ENCODE measurements at regions not wholly inside any gene's neighbourhood (a gene's known extent, or its start where the extent isn't known, plus 50 kb on each side); places are given as distances from the start of the nearest gene placed in this dataset.

- no peak for TF ChIP-seq OSR1 (CRISPR knock-in tag; IDR thresholded peaks at IDR 0.05)
- TF ChIP-seq, protein P1, sequence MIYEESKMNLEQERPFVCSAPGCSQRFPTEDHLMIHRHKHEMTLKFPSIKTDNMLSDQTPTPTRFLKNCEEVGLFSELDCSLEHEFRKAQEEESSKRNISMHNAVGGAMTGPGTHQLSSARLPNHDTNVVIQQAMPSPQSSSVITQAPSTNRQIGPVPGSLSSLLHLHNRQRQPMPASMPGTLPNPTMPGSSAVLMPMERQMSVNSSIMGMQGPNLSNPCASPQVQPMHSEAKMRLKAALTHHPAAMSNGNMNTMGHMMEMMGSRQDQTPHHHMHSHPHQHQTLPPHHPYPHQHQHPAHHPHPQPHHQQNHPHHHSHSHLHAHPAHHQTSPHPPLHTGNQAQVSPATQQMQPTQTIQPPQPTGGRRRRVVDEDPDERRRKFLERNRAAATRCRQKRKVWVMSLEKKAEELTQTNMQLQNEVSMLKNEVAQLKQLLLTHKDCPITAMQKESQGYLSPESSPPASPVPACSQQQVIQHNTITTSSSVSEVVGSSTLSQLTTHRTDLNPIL (CRISPR knock-in tag; IDR thresholded peaks at IDR 0.05; ENCODE audit: low read depth), result no peak
- TF ChIP-seq GLIS3 (CRISPR knock-in tag; IDR thresholded peaks at IDR 0.05), result no peak
- no peak for TF ChIP-seq TSHZ2 (CRISPR knock-in tag; IDR thresholded peaks at IDR 0.05)
- no peak for TF ChIP-seq PATZ1 (CRISPR knock-in tag; IDR thresholded peaks at IDR 0.05; ENCODE audit: borderline replicate concordance)
- no peak for TF ChIP-seq SNAI2 (CRISPR knock-in tag; IDR thresholded peaks at IDR 0.05)
- no peak for TF ChIP-seq ISL1 (CRISPR knock-in tag; IDR thresholded peaks at IDR 0.05)
- no peak for TF ChIP-seq ESRRG (CRISPR knock-in tag; IDR thresholded peaks at IDR 0.05)
- no peak for ATAC-seq
Observed at GRCh38 chr6:27766405-27766804, 145.8 kb downstream of the OR2B2 start.

DNA sequence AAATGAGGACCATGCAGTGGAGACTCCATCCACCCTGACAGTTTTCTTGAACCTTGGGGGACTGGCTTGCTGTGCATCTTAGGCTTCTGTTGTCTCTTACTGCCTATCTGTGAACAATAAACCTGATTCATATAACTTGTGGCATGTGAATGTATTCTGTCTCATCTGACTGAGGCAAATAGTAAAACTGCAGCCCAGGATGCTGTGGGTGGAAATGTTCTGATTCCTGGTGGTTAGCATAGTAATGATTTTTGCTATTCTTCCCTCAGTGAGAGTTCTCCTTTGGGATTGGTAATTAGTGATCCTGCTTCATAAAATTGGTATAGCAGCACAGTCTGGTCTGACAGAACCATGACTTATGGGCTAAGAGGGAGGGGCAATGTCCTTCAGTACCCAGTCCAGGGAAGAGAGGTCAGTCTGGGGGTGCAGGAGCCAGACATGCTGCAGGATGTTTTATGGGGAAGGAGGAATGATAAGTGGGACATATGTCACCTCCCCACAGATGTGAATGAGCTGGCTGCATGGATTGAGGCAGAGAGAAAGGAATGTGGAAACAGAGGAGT is 147.1 kb downstream of the OR2B2 start:
- ATAC-seq, result no peak
- TF ChIP-seq TOX (CRISPR knock-in tag; IDR thresholded peaks at IDR 0.05; ENCODE audit: borderline replicate concordance) (no peak), ZNF8 (CRISPR knock-in tag; IDR thresholded peaks at IDR 0.05) (no peak), PPARA (CRISPR knock-in tag; IDR thresholded peaks at IDR 0.05; ENCODE audit: borderline replicate concordance) (no peak), ZNF565 (CRISPR knock-in tag; conservative IDR thresholded peaks at IDR 0.05; ENCODE audit: low read depth) (no peak), BACH2 (CRISPR knock-in tag; IDR thresholded peaks at IDR 0.05; ENCODE audit: borderline replicate concordance) (no peak), ZFP3 (CRISPR knock-in tag; IDR thresholded peaks at IDR 0.05) (no peak), TSHZ2 (CRISPR knock-in tag; IDR thresholded peaks at IDR 0.05) (no peak), RARB (CRISPR knock-in tag; IDR thresholded peaks at IDR 0.05) (no peak), SNAI2 (CRISPR knock-in tag; IDR thresholded peaks at IDR 0.05) (no peak), ZFP30 (CRISPR knock-in tag; IDR thresholded peaks at IDR 0.05) (no peak), ZNF70 (CRISPR knock-in tag; IDR thresholded peaks at IDR 0.05) (no peak), GLIS3 (CRISPR knock-in tag; IDR thresholded peaks at IDR 0.05) (no peak)
- TF ChIP-seq, protein P2, sequence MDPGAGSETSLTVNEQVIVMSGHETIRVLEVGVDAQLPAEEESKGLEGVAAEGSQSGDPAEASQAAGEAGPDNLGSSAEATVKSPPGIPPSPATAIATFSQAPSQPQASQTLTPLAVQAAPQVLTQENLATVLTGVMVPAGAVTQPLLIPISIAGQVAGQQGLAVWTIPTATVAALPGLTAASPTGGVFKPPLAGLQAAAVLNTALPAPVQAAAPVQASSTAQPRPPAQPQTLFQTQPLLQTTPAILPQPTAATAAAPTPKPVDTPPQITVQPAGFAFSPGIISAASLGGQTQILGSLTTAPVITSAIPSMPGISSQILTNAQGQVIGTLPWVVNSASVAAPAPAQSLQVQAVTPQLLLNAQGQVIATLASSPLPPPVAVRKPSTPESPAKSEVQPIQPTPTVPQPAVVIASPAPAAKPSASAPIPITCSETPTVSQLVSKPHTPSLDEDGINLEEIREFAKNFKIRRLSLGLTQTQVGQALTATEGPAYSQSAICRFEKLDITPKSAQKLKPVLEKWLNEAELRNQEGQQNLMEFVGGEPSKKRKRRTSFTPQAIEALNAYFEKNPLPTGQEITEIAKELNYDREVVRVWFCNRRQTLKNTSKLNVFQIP (CRISPR knock-in tag; IDR thresholded peaks at IDR 0.05; ENCODE audit: borderline replicate concordance, low read depth), result no peak
- TF ChIP-seq, protein P3, sequence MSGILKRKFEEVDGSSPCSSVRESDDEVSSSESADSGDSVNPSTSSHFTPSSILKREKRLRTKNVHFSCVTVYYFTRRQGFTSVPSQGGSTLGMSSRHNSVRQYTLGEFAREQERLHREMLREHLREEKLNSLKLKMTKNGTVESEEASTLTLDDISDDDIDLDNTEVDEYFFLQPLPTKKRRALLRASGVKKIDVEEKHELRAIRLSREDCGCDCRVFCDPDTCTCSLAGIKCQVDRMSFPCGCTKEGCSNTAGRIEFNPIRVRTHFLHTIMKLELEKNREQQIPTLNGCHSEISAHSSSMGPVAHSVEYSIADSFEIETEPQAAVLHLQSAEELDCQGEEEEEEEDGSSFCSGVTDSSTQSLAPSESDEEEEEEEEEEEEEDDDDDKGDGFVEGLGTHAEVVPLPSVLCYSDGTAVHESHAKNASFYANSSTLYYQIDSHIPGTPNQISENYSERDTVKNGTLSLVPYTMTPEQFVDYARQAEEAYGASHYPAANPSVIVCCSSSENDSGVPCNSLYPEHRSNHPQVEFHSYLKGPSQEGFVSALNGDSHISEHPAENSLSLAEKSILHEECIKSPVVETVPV (CRISPR knock-in tag; IDR thresholded peaks at IDR 0.05), result no peak
